ENCODE measurements at regions not wholly inside any gene's neighbourhood (a gene's known extent, or its start where the extent isn't known, plus 50 kb on each side); places are given as distances from the start of the nearest gene placed in this dataset.
"Not testable (repeated sequence)": the region's sequence is repeated elsewhere in the genome, so short reads cannot be mapped to it uniquely, and the experiment has no call there.

GRCh38 chr5:120153551-120153950 is 310.5 kb upstream of the PRR16 start:
- DNase-seq = no peak

GRCh38 chr5:120155873-120156272 is 308.2 kb upstream of the PRR16 start:
- DNase-seq = no peak

- no peak for DNase-seq
These were observed 305.9 kb upstream of the PRR16 start for GRCh38 chr5:120158211-120158610.

GRCh38 chr5:120159155-120159554 is 304.9 kb upstream of the PRR16 start:
- no peak for DNase-seq

- no peak for DNase-seq
These were observed 303.8 kb upstream of the PRR16 start for GRCh38 chr5:120160124-120160895.

- no peak for DNase-seq
These were observed 301.8 kb upstream of the PRR16 start for GRCh38 chr5:120162321-120162720.

- no peak for DNase-seq
These were observed 300.1 kb upstream of the PRR16 start for GRCh38 chr5:120164037-120164436.

GRCh38 chr5:120164986-120165385 is 299.1 kb upstream of the PRR16 start:
- no peak for DNase-seq

- DNase-seq = no peak
These were observed 291.0 kb upstream of the PRR16 start for GRCh38 chr5:120173125-120173524.

GRCh38 chr5:120174089-120174488 is 290.0 kb upstream of the PRR16 start:
- no peak for DNase-seq

- DNase-seq = not testable (repeated sequence)
These were observed 282.9 kb upstream of the PRR16 start for GRCh38 chr5:120181238-120181637.

- DNase-seq = not testable (repeated sequence)
These were observed 269.4 kb upstream of the PRR16 start for GRCh38 chr5:120194650-120195049.

- DNase-seq = no peak
These were observed 264.5 kb upstream of the PRR16 start for GRCh38 chr5:120199559-120199958.

- no peak for DNase-seq
These were observed 257.0 kb upstream of the PRR16 start for GRCh38 chr5:120207129-120207528.

GRCh38 chr5:120217001-120217400 is 247.1 kb upstream of the PRR16 start:
- DNase-seq = no peak

GRCh38 chr5:120219988-120220387 is 244.1 kb upstream of the PRR16 start:
- no peak for DNase-seq

GRCh38 chr5:120225524-120225923 is 238.6 kb upstream of the PRR16 start:
- DNase-seq = no peak

GRCh38 chr5:120228262-120229031 is 235.7 kb upstream of the PRR16 start:
- no peak for DNase-seq

- no peak for DNase-seq
These were observed 235.1 kb upstream of the PRR16 start for GRCh38 chr5:120229036-120229435.

- no peak for DNase-seq
These were observed 232.5 kb upstream of the PRR16 start for GRCh38 chr5:120231563-120231962.

GRCh38 chr5:120236360-120236759 is 227.7 kb upstream of the PRR16 start:
- DNase-seq = no peak

GRCh38 chr5:120239086-120239485 is 225.0 kb upstream of the PRR16 start:
- no peak for DNase-seq

- DNase-seq = no peak
These were observed 223.4 kb upstream of the PRR16 start for GRCh38 chr5:120240706-120241105.

- no peak for DNase-seq
These were observed 222.7 kb upstream of the PRR16 start for GRCh38 chr5:120241400-120241799.

Data from NCI-H1436 (cell line).